AML-193 (cell line): ENCODE measurements at regions not wholly inside any gene's neighbourhood (a gene's known extent, or its start where the extent isn't known, plus 50 kb on each side); places are given as distances from the start of the nearest gene placed in this dataset.
A peak's percentile ranks its signal among the peaks of the same experiment; 100 is the strongest.

Experiments
- DNase-seq, 2 experiments: peaks; one replicate each; lab custom pipeline; 2025; lab: John Stamatoyannopoulos, UW

DNA sequence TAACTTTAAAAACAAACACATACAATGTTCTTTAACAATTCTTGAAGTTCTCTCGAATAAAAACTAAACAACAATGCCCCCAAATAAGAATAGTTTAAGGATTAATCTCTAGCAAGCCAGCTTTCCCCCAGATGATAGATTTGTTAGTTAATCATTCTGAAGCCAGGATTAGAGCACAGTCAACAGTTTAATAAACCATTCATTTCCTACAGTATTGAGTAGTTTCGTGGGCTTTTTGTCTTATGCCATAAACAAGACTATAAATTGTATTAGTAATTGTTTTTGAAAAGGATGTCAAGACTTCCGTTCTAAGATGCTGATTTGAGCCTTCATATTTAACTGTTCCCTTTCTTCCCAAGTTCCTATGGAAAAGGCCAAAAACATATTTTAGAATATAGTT lies 136.6 kb downstream of the PIK3R1 start:
- DNase-seq: no peak

- no peak for DNase-seq
These were observed 138.0 kb downstream of the PIK3R1 start for GRCh38 chr5:68353605-68354004.

DNA sequence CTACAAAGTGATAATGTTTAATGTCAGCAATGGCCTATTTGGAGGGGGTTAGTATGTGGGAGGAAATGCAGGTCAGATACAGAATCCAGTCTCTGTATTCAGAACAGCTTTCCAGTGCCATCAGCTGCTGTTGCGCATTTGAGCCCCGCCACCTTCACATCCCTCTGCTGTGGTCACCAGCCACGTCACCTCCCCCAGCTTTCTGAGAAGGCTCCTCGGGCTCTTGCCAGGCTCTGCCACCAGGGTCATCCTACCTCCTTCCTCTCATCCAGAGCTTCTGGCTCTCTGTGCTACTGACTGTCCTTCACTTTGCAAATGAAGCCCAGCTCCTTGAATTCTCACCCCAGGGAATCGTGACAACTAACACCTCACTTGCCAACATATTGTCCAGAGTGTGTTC lies 138.8 kb downstream of the PIK3R1 start:
- DNase-seq: no peak

- no peak for DNase-seq
These were observed 140.7 kb downstream of the PIK3R1 start for GRCh38 chr5:68356216-68356615.

DNA sequence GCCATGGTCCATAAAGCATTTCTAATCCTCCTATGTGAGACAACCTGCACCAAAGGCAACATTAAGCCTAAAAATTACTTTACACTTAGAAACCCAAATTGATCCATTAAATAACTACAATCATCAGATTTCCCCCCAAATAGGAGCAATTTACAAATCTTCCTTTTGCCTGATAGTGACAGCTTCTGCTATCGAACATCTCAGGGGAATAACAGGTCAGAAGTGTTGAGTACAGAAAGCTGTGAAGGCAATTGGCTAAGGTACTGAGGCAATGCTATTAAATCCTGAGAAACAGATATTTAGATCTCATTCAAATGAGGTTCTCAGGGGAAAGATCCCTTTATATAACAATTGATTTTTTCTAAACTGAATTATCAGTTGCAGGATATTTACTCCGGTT lies 141.1 kb downstream of the PIK3R1 start:
- DNase-seq: no peak

- no peak for DNase-seq
These were observed 144.1 kb downstream of the PIK3R1 start for GRCh38 chr5:68359699-68360098.

DNA sequence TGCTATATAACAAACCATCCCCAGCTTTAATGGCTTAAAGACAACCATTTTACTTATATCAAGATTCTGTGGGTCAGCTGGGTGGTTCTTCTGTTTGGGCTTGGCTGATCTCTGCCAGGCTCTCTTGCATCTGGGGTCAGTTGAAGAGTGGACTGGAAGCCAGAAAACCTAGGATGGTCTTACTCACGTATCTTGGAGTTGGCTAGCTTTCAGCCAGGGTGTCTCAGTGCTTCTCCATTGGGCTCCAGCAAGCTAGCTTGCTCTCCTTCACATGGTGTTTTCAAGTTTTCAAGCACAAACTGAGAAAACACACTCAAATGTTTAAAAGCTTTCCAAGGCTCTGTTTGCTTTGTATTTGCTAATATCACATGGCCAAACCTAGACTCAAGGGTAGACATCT lies 146.8 kb downstream of the PIK3R1 start:
- no peak for DNase-seq

DNA sequence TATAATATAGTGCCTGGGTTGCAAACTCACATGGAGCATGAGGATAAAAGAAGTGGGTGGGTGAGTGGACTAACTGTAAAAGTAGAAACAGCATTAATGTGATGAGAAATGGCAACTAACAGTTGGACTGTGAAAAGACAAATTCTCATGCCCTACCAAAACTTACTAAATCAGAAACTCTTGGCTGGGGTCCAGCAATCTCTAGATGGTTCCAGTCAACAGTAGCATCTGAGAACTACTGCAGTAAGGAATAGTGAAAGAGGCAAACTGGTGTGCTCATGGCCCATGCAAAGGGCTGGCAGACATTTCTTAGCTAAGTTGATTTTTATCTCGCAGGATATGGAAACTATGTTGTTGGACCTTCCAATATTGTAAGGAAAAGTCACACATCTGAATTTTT lies 150.3 kb downstream of the PIK3R1 start:
- DNase-seq: no peak

DNA sequence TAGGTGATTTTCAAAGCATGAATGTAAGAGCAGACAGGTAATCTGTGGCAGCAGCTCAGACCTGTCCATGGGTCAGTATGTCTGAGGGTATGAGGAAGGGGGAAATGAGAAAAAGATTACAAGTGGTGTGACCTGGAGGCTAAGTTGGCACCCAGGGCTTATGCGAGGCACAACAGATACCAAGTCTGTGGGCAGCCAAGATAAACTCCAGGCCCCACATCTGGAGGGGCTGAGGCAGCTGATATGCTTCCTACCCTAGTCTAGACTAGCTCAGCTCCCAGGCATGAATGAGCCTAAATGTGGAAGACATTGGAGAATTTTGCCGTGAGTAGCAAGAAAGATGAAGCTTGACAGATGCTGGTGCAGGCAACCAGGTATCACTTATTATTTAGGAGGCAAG lies 151.7 kb downstream of the PIK3R1 start:
- no peak for DNase-seq

- DNase-seq: no peak
These were observed 152.2 kb downstream of the PIK3R1 start for GRCh38 chr5:68367717-68368116.

DNA sequence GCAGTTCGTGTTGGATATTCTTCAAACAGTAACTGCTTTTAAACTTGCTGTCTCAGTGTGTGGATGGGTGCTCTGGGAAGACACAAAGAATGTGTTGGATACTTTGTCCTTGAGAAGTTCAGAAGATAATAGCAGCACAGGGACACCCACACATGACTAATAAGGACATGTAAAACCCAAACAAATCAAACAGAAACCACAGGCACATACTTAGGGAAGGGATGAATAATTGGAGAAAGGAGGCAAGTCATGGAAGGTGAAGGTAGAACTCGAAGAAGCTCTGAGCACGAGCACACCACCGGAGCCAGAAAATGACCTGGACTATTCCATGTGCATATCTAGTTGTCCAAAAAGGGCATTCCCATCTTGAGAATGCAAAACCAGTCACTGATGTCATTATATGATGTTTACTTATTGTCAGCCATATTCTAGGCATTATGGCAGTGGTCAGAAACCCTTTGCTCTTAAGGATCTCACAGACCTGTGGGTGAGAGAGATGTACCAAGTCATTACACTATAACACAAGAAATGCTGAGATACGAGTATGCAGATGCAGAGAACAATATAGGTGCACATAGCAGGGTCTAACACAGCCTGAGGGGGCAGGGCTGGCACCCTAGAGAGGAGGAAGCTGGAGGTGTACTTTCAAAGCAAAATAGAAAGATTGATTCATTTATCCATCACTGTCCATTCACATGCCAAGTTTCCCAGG lies 152.9 kb downstream of the PIK3R1 start:
- DNase-seq: no peak

GRCh38 chr5:68369023-68369359 lies 153.4 kb downstream of the PIK3R1 start:
- DNase-seq: no peak

GRCh38 chr5:68369457-68370125 lies 154.0 kb downstream of the PIK3R1 start:
- DNase-seq: no peak

DNA sequence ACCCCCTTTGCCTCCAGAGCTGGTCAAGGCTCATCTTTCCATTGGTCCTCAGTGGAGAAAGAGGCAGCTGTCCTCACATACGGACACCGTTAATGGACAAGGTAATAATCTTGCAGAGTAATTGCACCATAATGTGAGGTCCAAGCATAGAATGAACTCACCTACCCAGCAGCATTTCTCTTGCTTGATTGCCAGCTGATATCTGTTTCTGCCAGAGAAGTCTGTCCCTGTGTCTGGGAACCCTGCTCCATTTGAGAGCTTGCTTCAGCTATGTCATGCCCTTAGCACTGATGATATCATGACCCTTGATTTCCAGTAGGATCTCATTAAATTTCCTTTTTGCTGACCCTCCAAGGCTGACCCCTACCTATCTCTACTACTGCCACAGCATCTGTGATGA lies 154.6 kb downstream of the PIK3R1 start:
- no peak for DNase-seq

GRCh38 chr5:68371607-68372006 lies 156.1 kb downstream of the PIK3R1 start:
- no peak for DNase-seq

- peak; percentile 22 to 63 for DNase-seq
These were observed 156.6 kb downstream of the PIK3R1 start for GRCh38 chr5:68372161-68372560.

DNA sequence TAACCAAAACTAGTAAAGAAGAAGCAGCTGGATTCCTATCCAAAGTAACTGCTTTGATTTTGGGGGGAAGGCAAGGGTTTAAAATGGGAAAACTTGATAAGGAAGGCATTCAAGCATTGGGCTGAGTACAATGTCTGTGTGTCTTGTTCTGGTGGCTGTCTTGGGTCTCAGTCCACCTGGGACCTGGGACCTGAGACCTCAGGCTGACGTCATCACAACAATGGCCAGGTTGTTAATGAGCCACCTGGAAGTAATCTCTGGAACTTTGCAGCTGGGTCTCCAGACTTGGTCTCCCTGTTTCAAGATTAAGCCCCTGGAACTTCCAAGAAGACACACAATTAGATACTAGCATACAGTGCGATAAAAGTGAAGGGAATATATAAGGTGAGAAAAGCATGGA lies 157.5 kb downstream of the PIK3R1 start:
- DNase-seq: no peak

DNA sequence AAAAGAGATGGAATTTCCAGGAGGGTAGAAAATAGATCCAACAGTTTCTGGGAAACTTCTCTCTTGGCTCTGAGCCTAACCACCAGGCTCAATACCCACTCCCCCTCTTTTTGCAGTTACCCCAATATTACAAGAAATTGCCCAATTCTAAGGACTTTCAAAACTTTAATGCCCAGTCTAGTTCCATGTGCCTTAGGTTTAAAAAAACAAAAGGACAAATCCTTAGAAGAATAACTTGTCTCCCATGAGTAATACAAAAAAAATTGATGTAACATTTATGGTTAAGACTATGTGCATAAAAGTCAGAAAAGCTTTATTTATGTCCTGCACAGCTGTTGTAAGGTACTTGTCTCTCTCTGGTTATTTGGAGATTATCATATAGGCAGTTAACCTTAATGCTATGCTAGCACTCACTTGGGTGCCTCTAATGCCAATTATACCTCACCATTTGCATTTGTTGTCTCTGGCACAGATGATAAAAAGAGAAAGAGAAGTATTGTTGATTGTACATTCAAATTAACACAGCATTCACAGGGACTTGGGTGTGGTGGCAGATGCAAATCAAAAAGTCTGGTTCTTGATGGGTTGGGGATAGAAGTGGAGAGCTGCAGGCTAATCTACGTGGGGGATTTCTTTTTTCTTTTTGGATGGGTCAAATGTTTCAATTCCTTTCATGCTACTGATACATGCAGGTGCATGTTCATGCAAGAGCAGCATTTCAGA lies 159.4 kb downstream of the PIK3R1 start:
- DNase-seq: peak; percentile 22 to 44

GRCh38 chr5:68375540-68375939 lies 160.0 kb downstream of the PIK3R1 start:
- no peak for DNase-seq

- no peak for DNase-seq
These were observed 161.4 kb downstream of the PIK3R1 start for GRCh38 chr5:68376935-68377334.

- no peak for DNase-seq
These were observed 162.2 kb downstream of the PIK3R1 start for GRCh38 chr5:68377733-68378132.

DNA sequence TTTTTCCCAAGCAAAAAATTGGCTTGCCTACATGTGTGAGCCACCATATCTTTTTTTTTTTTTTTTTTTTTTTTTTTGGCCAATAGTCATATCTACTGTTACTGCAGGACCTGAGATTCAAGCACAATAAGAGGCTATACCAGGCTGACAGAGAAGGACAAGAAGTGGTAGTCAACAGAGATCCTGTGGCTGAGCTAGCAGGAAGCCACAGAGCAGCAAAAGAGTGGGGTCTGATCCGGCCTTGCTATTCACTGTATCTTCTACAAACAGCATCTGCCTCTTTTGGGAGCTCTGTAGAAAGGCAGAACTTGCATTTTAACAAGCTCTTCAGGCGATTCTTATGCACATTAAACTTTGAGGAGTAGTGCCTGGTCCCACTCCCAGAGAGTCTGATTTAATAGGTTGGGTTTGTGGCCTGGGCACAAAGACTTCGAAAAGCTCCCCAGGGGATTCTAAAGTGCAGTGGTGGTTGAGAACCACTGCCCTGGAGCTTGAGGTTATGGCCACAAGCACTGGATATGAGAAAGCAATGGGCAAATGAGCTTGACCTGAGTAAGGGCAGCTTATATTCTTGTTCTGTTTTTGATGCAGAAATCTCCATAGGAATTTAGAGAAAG lies 162.8 kb downstream of the PIK3R1 start:
- DNase-seq: no peak
